BJ (cell line): ENCODE measurements at regions not wholly inside any gene's neighbourhood (a gene's known extent, or its start where the extent isn't known, plus 50 kb on each side); places are given as distances from the start of the nearest gene placed in this dataset.

Source experiments
- CTCF ChIA-PET: fragments of 350-600 bp; formaldehyde crosslinking; extraction: SDS; loops from one replicate; lab custom pipeline; 2021; ENCODE audit warnings: antibody characterized with exemption, inconsistent platforms; lab: Yijun Ruan, JAX
- POLR2A ChIA-PET: fragments of 300-600 bp; sonication (Branson Sonifier 250); formaldehyde crosslinking; extraction: SDS; loops from one replicate; lab custom pipeline; 2021; ENCODE audit warnings: antibody characterized with exemption; lab: Charles Lee
- DNase-seq: peaks from one replicate; pipeline ENCODE4 v3.0.0-alpha.2; 2011; ENCODE audit warnings: low read depth
- H3K27me3 ChIP-seq: 2 replicates; pipeline ENCODE4 v1.6.0; 2011; ENCODE audit warnings: low read length; ENCODE audit not compliant: control insufficient read depth, insufficient read depth
- H3K36me3 ChIP-seq: 2 replicates; pipeline ENCODE4 v1.5.1; 2011; ENCODE audit warnings: low read length; ENCODE audit not compliant: control insufficient read depth, insufficient read depth
- H3K4me3 ChIP-seq: 2 replicates; pipeline ENCODE4 v1.5.1; 2011; ENCODE audit warnings: low read depth, mild to moderate bottlenecking, control low read depth, low read length
- CTCF ChIP-seq: IDR thresholded peaks from 2 replicates; pipeline ENCODE4 v1.5.1; 2011; ENCODE audit warnings: low read depth, mild to moderate bottlenecking, control low read depth, inconsistent platforms, low read length, moderate library complexity; ENCODE audit not compliant: insufficient read depth

- POLR2A ChIA-PET: no interaction called here
- CTCF ChIA-PET: interaction anchor here (1.2 kb wide), 1 partner anchor 10 kb away, joined by 3 read pairs; no protein-coding TSS in a partner anchor
- no peak overlapping the region for H3K4me3 ChIP-seq
- no peak for DNase-seq
- H3K27me3 ChIP-seq: 0 out of 2 replicates have a peak, but pooled peaks cover under 1% of the 10 kb centered on the region
- TF ChIP-seq CTCF: no peak
- no peaks in the 10 kb centered on the region for H3K36me3 ChIP-seq
Measured at GRCh38 chr18:24814521-24814920, 354.1 kb downstream of the HRH4 start.

- ChIA-PET POLR2A (no interaction called here), CTCF (no interaction called here)
- TF ChIP-seq CTCF: no peak
- no peak for DNase-seq
- no peaks in the 10 kb centered on the region for H3K36me3 ChIP-seq
- H3K27me3 ChIP-seq: peaks cover 6% of the 10 kb centered on the region
- no peak overlapping the region for H3K4me3 ChIP-seq
Measured at GRCh38 chr18:24817150-24817549, 356.7 kb downstream of the HRH4 start.

- CTCF ChIA-PET: no interaction called here
- DNase-seq: no peak
Measured at GRCh38 chr18:24817587-24818371, 357.3 kb downstream of the HRH4 start.

GRCh38 chr18:24818441-24818840 lies 358.0 kb downstream of the HRH4 start:
- no peak overlapping the region for H3K4me3 ChIP-seq
- ChIA-PET POLR2A (interaction anchor here (0.6 kb wide), 2 partner anchors 12 to 179 kb away, joined by 3 to 6 read pairs; no protein-coding TSS in a partner anchor), CTCF (no interaction called here)
- TF ChIP-seq CTCF: no peak
- DNase-seq: no peak
- peaks cover 6% of the 10 kb centered on the region for H3K27me3 ChIP-seq
- H3K36me3 ChIP-seq: no peaks in the 10 kb centered on the region

More at GRCh38 chr18:24817587-24818371, 357.3 kb downstream of the HRH4 start:
- POLR2A ChIA-PET: interaction anchor here (0.6 kb wide), 2 partner anchors 13 to 179 kb away, joined by 3 to 6 read pairs; no protein-coding TSS in a partner anchor
- no peak for TF ChIP-seq CTCF
- Histone ChIP-seq H3K4me3 (no peak overlapping the region), H3K27me3 (peaks cover 6% of the 10 kb centered on the region), H3K36me3 (no peaks in the 10 kb centered on the region)

- TF ChIP-seq CTCF: no peak
- no peak overlapping the region for H3K4me3 ChIP-seq
- DNase-seq: no peak
- ChIA-PET CTCF (no interaction called here), POLR2A (no interaction called here)
- peaks cover 6% of the 10 kb centered on the region for H3K27me3 ChIP-seq
- no peaks in the 10 kb centered on the region for H3K36me3 ChIP-seq
Measured at GRCh38 chr18:24819141-24819890, 358.9 kb downstream of the HRH4 start.
